Left ventricle myocardium inferior (tissue), 1 donor: ENCODE measurements at regions not wholly inside any gene's neighbourhood (a gene's known extent, or its start where the extent isn't known, plus 50 kb on each side); places are given as distances from the start of the nearest gene placed in this dataset.

ENCODE experiments used
- DNase-seq: peaks from one replicate; pipeline ENCODE4 v3.0.0-alpha.2; 2020
- H3K27ac ChIP-seq: fragments of 200-600 bp; replicated peaks from 2 replicates; pipeline ENCODE4 v1.8.0; 2021
- H3K27me3 ChIP-seq: fragments of 200-600 bp; 2 replicates; pipeline ENCODE4 v1.8.0; 2021; ENCODE audit warnings: low read depth
- H3K36me3 ChIP-seq: fragments of 200-600 bp; 2 replicates; pipeline ENCODE4 v1.8.0; 2021
- H3K4me1 ChIP-seq: fragments of 200-600 bp; 2 replicates; pipeline ENCODE4 v1.8.0; 2021
- H3K4me3 ChIP-seq: fragments of 200-600 bp; 2 replicates; pipeline ENCODE4 v1.8.0; 2021; ENCODE audit warnings: mild to moderate bottlenecking, moderate library complexity
- H3K9me3 ChIP-seq: fragments of 200-600 bp; replicated peaks from 2 replicates; pipeline ENCODE4 v1.8.0; 2021
- CTCF ChIP-seq: fragments of 200-600 bp; IDR thresholded peaks from 2 replicates; pipeline ENCODE4 v1.8.0; 2021; ENCODE audit warnings: antibody characterized with exemption, mild to moderate bottlenecking, borderline replicate concordance
- intact Hi-C: fragments of 100-400 bp; cut with micrococcal nuclease; formaldehyde crosslinking; loops from one replicate; pipeline ENCODE4 v1.11.0; 2022
- donor health status: DM: no; HTN: yes; CAD: no; lungs with severe emphysema.

- Histone ChIP-seq H3K27ac (no peak overlapping the region), H3K4me3 (no peak overlapping the region), H3K27me3 (no peaks in the 10 kb centered on the region), H3K4me1 (no peaks in the 10 kb centered on the region), H3K36me3 (no peaks in the 10 kb centered on the region), H3K9me3 (peaks cover 19% of the 10 kb centered on the region)
- no peak for DNase-seq
- TF ChIP-seq CTCF, result no peak
- intact Hi-C loops, result no loop called here
Measured at GRCh38 chr4:179076865-179077264, 1634.6 kb upstream of the AGA start.

- Histone ChIP-seq H3K27ac (no peak overlapping the region), H3K27me3 (no peaks in the 10 kb centered on the region), H3K9me3 (peaks cover 14% of the 10 kb centered on the region), H3K4me3 (no peak overlapping the region), H3K4me1 (no peaks in the 10 kb centered on the region), H3K36me3 (no peaks in the 10 kb centered on the region)
- intact Hi-C loops, result no loop called here
- DNase-seq, result no peak
- no peak for TF ChIP-seq CTCF
Measured at GRCh38 chr4:179095585-179096221, 1653.5 kb upstream of the AGA start.

GRCh38 chr4:179097741-179098140 is 1655.5 kb upstream of the AGA start:
- TF ChIP-seq CTCF, result no peak
- Histone ChIP-seq H3K9me3 (peaks cover 14% of the 10 kb centered on the region), H3K27ac (no peak overlapping the region), H3K27me3 (no peaks in the 10 kb centered on the region), H3K4me3 (no peak overlapping the region), H3K4me1 (no peaks in the 10 kb centered on the region), H3K36me3 (no peaks in the 10 kb centered on the region)
- intact Hi-C loops, result no loop called here
- no peak for DNase-seq

- Histone ChIP-seq H3K27me3 (no peaks in the 10 kb centered on the region), H3K9me3 (peaks cover 8% of the 10 kb centered on the region), H3K36me3 (no peaks in the 10 kb centered on the region), H3K4me3 (no peak overlapping the region), H3K4me1 (no peaks in the 10 kb centered on the region), H3K27ac (no peak overlapping the region)
- intact Hi-C loops, result no loop called here
- DNase-seq, result no peak
- no peak for TF ChIP-seq CTCF
Measured at GRCh38 chr4:179110356-179110755, 1668.1 kb upstream of the AGA start.

GRCh38 chr4:179110816-179111215 is 1668.6 kb upstream of the AGA start:
- no peak overlapping the region for H3K27ac ChIP-seq
- H3K4me3 ChIP-seq, result no peak overlapping the region
- intact Hi-C loops, result no loop called here
- no peaks in the 10 kb centered on the region for H3K4me1 ChIP-seq
- H3K9me3 ChIP-seq, result peaks cover 8% of the 10 kb centered on the region
- no peaks in the 10 kb centered on the region for H3K36me3 ChIP-seq
- DNase-seq, result no peak
- no peaks in the 10 kb centered on the region for H3K27me3 ChIP-seq
- TF ChIP-seq CTCF, result no peak
